ENCODE measurements at regions not wholly inside any gene's neighbourhood (a gene's known extent, or its start where the extent isn't known, plus 50 kb on each side); places are given as distances from the start of the nearest gene placed in this dataset.
"Not testable (repeated sequence)": the region's sequence is repeated elsewhere in the genome, so short reads cannot be mapped to it uniquely, and the experiment has no call there.

- DNase-seq (ENCODE audit: low spot score) = no peak
These were observed 102.6 kb downstream of the CAAP1 start for GRCh38 chr9:26789959-26790358.

- no peak for DNase-seq (ENCODE audit: low spot score)
These were observed 106.0 kb downstream of the CAAP1 start for GRCh38 chr9:26786564-26786963.

GRCh38 chr9:26782899-26783298 is 109.7 kb downstream of the CAAP1 start:
- DNase-seq (ENCODE audit: low spot score) = no peak

GRCh38 chr9:26781906-26782305 is 110.7 kb downstream of the CAAP1 start:
- no peak for DNase-seq (ENCODE audit: low spot score)

GRCh38 chr9:26780307-26780706 is 112.3 kb downstream of the CAAP1 start:
- DNase-seq (ENCODE audit: low spot score) = not testable (repeated sequence)

GRCh38 chr9:26779062-26779461 is 113.5 kb downstream of the CAAP1 start:
- DNase-seq (ENCODE audit: low spot score) = no peak

GRCh38 chr9:26775391-26775790 is 117.2 kb downstream of the CAAP1 start:
- no peak for DNase-seq (ENCODE audit: low spot score)

GRCh38 chr9:26773056-26773455 is 119.5 kb downstream of the CAAP1 start:
- DNase-seq (ENCODE audit: low spot score) = no peak

GRCh38 chr9:26770821-26771220 is 121.8 kb downstream of the CAAP1 start:
- DNase-seq (ENCODE audit: low spot score) = no peak

- DNase-seq (ENCODE audit: low spot score) = no peak
These were observed 124.5 kb downstream of the CAAP1 start for GRCh38 chr9:26768145-26768544.

- DNase-seq (ENCODE audit: low spot score) = no peak
These were observed 131.9 kb downstream of the CAAP1 start for GRCh38 chr9:26760675-26761074.

GRCh38 chr9:26758655-26759054 is 133.9 kb downstream of the CAAP1 start:
- no peak for DNase-seq (ENCODE audit: low spot score)

- DNase-seq (ENCODE audit: low spot score) = no peak
These were observed 135.7 kb downstream of the CAAP1 start for GRCh38 chr9:26756881-26757280.

- no peak for DNase-seq (ENCODE audit: low spot score)
These were observed 137.1 kb downstream of the CAAP1 start for GRCh38 chr9:26755476-26755875.

- no peak for DNase-seq (ENCODE audit: low spot score)
These were observed 138.0 kb downstream of the CAAP1 start for GRCh38 chr9:26754509-26755164.

GRCh38 chr9:26753971-26754370 is 138.6 kb downstream of the CAAP1 start:
- DNase-seq (ENCODE audit: low spot score) = no peak

- DNase-seq (ENCODE audit: low spot score) = no peak
These were observed 142.4 kb downstream of the CAAP1 start for GRCh38 chr9:26750162-26750561.

GRCh38 chr9:26748449-26749058 is 144.0 kb downstream of the CAAP1 start:
- DNase-seq (ENCODE audit: low spot score) = no peak

GRCh38 chr9:26747611-26748010 is 145.0 kb downstream of the CAAP1 start:
- no peak for DNase-seq (ENCODE audit: low spot score)

GRCh38 chr9:26746357-26747072 is 146.1 kb downstream of the CAAP1 start:
- no peak for DNase-seq (ENCODE audit: low spot score)

GRCh38 chr9:26745111-26745510 is 147.5 kb downstream of the CAAP1 start:
- DNase-seq (ENCODE audit: low spot score) = no peak

GRCh38 chr9:26744191-26744965 is 148.2 kb downstream of the CAAP1 start:
- DNase-seq (ENCODE audit: low spot score) = no peak
